IMR-90 (cell line): ENCODE measurements at regions not wholly inside any gene's neighbourhood (a gene's known extent, or its start where the extent isn't known, plus 50 kb on each side); places are given as distances from the start of the nearest gene placed in this dataset.

Experiments used
- ATAC-seq: fragments of 200-7000 bp; cut with Tn5 transposase; 2 replicates; pipeline ENCODE4 v1.9.1; 2020; ENCODE audit warnings: low read depth, mild to moderate bottlenecking, moderate library complexity
- BruUV-seq: library from RNA; stranded (reverse); fragments of 400-500 nt; replicated peaks from 2 replicates; lab custom pipeline; 2021; lab: Mats Ljungman, UMichigan
- CTCF ChIA-PET: fragments of 300-600 bp; formaldehyde crosslinking; extraction: SDS; loops from one replicate; lab custom pipeline; 2021; ENCODE audit warnings: antibody characterized with exemption; lab: Yijun Ruan, JAX
- POLR2A ChIA-PET: fragments of 300-600 bp; sonication (Branson Sonifier 250); formaldehyde crosslinking; loops from one replicate; lab custom pipeline; 2022; ENCODE audit warnings: antibody characterized with exemption; ENCODE audit not compliant: unreplicated experiment; lab: Charles Lee
- DNase-seq: peaks from one replicate; pipeline ENCODE4 v3.0.0; 2013
- H2AFZ ChIP-seq: replicated peaks from 2 replicates; pipeline ENCODE3; 2013; ENCODE audit warnings: low read length, mild to moderate bottlenecking; ENCODE audit not compliant: poor library complexity
- H2AK5ac ChIP-seq: 2 replicates; pipeline ENCODE4 v1.6.1; 2013; ENCODE audit warnings: low read depth, low read length, inconsistent platforms
- H2AK9ac ChIP-seq: replicated peaks from 2 replicates; pipeline ENCODE3; 2013; ENCODE audit warnings: mild to moderate bottlenecking, low read depth, low read length, moderate library complexity; ENCODE audit not compliant: poor library complexity
- H2BK120ac ChIP-seq: 2 replicates; pipeline ENCODE4 v1.6.1; 2013; ENCODE audit warnings: low read depth, low read length, inconsistent platforms
- H2BK15ac ChIP-seq: 3 replicates; pipeline ENCODE4 v1.6.1; 2013; ENCODE audit warnings: low read depth, low read length, inconsistent platforms
- H2BK20ac ChIP-seq: 2 replicates; pipeline ENCODE4 v1.6.1; 2013; ENCODE audit warnings: low read depth, mild to moderate bottlenecking, inconsistent platforms, low read length, moderate library complexity
- H2BK5ac ChIP-seq: 2 replicates; pipeline ENCODE4 v1.6.1; 2013; ENCODE audit warnings: mild to moderate bottlenecking, low read depth, low read length, inconsistent platforms; ENCODE audit not compliant: poor library complexity, severe bottlenecking
- H3K14ac ChIP-seq: replicated peaks from 2 replicates; pipeline ENCODE4 v1.6.1; 2013; ENCODE audit warnings: low read depth, low read length, inconsistent platforms
- H3K18ac ChIP-seq: 2 replicates; pipeline ENCODE4 v1.6.1; 2013; ENCODE audit warnings: low read depth, low read length, control low read depth
- H3K23ac ChIP-seq: 2 replicates; pipeline ENCODE4 v1.6.1; 2013; ENCODE audit warnings: low read depth, low read length, inconsistent platforms
- H3K27ac ChIP-seq: 2 replicates; pipeline ENCODE4 v1.5.1; 2013; ENCODE audit warnings: mild to moderate bottlenecking, control low read depth, low read length; ENCODE audit not compliant: insufficient read depth
- H3K27me3 ChIP-seq: 2 replicates; pipeline ENCODE4 v1.6.1; 2013; ENCODE audit warnings: low read length; ENCODE audit not compliant: control insufficient read depth, insufficient read depth
- H3K36me3 ChIP-seq: 2 replicates; pipeline ENCODE4 v1.6.1; 2013; ENCODE audit warnings: low read length, mixed read lengths; ENCODE audit not compliant: control insufficient read depth, insufficient read depth
- H3K4ac ChIP-seq: 2 replicates; pipeline ENCODE4 v1.6.1; 2013; ENCODE audit warnings: low read depth, low read length, inconsistent platforms
- H3K4me1 ChIP-seq: 2 replicates; pipeline ENCODE4 v1.6.1; 2013; ENCODE audit warnings: low read length, mixed read lengths; ENCODE audit not compliant: control insufficient read depth, insufficient read depth
- H3K4me2 ChIP-seq: 2 replicates; pipeline ENCODE4 v1.6.1; 2013; ENCODE audit warnings: low read depth, mild to moderate bottlenecking, control low read depth, low read length, moderate library complexity
- H3K4me3 ChIP-seq: 2 replicates; pipeline ENCODE4 v1.5.1; 2013; ENCODE audit warnings: low read depth, mild to moderate bottlenecking, control low read depth, low read length, moderate library complexity; ENCODE audit not compliant: insufficient read depth
- H3K56ac ChIP-seq: 2 replicates; pipeline ENCODE4 v1.6.1; 2013; ENCODE audit warnings: low read length, inconsistent platforms; ENCODE audit not compliant: insufficient read depth; ENCODE audit errors: extremely low read depth
- H3K79me1 ChIP-seq, 2 experiments: 2 replicates each; pipeline ENCODE4 v1.6.1; 2013; ENCODE audit warnings: low read length in 2 of 2, inconsistent platforms in 1 of 2, low read depth in 1 of 2
- H3K9ac ChIP-seq: 2 replicates; pipeline ENCODE4 v1.6.1; 2013; ENCODE audit warnings: low read depth, low read length, control low read depth
- H3K9me1 ChIP-seq: 2 replicates; pipeline ENCODE4 v1.6.1; 2013; ENCODE audit warnings: low read length, inconsistent platforms; ENCODE audit not compliant: insufficient read depth
- H3K9me3 ChIP-seq: 2 replicates; pipeline ENCODE4 v1.6.1; 2013; ENCODE audit warnings: low read length; ENCODE audit not compliant: control insufficient read depth, insufficient read depth
- H4K20me1 ChIP-seq: 2 replicates; pipeline ENCODE4 v1.6.1; 2013; ENCODE audit warnings: low read length, inconsistent platforms; ENCODE audit not compliant: insufficient read depth
- H4K5ac ChIP-seq: 2 replicates; pipeline ENCODE4 v1.6.1; 2013; ENCODE audit warnings: mild to moderate bottlenecking, low read depth, low read length, control low read depth
- H4K8ac ChIP-seq, 2 experiments: 2 replicates each; pipeline ENCODE4 v1.6.1; 2013; ENCODE audit warnings: low read depth in 2 of 2, low read length in 2 of 2, control low read depth in 1 of 2, inconsistent platforms in 1 of 2
- H4K91ac ChIP-seq: 2 replicates; pipeline ENCODE4 v1.6.1; 2013; ENCODE audit warnings: low read depth, low read length, inconsistent platforms; ENCODE audit not compliant: insufficient read depth
- CHD1 ChIP-seq: IDR thresholded peaks from 2 replicates; pipeline ENCODE4 v1.6.1; 2012; ENCODE audit warnings: low read depth, low read length, improper control_type of control experiment
- MAFK ChIP-seq: IDR thresholded peaks from 2 replicates; pipeline ENCODE4 v1.6.1; 2012; ENCODE audit warnings: low read depth, low read length, improper control_type of control experiment
- RAD21 ChIP-seq: IDR thresholded peaks from 2 replicates; pipeline ENCODE4 v1.6.1; 2012; ENCODE audit warnings: low read length, improper control_type of control experiment
- RCOR1 ChIP-seq: IDR thresholded peaks from 2 replicates; pipeline ENCODE4 v1.6.1; 2012; ENCODE audit warnings: mild to moderate bottlenecking, low read length, improper control_type of control experiment; ENCODE audit not compliant: insufficient replicate concordance
- WGBS, 2 experiments: methylation state at CpG; one replicate each; pipeline versions ENCODE4 v1.1.5 to v1.1.7; 2013; ENCODE audit warnings: missing lambda C conversion rate in 2 of 2; ENCODE audit not compliant: insufficient read length in 1 of 2; ENCODE audit errors: extremely low coverage in 2 of 2; 5-methylcytosine and 5-hydroxymethylcytosine counted together
- dilution Hi-C: fragments of 300-500 bp; cut with HindIII; formaldehyde crosslinking; loops from one replicate; pipeline ENCODE4 v1.14.3; 2018; ENCODE audit warnings: low sequenced_read_pairs; ENCODE audit not compliant: unreplicated experiment
- in situ Hi-C: fragments of 300-500 bp; cut with MboI; formaldehyde crosslinking; loops from 3 replicates; pipeline ENCODE4 v1.14.3; 2019; ENCODE audit warnings: low sequenced_read_pairs, inconsistent platforms, mixed read lengths
- intact Hi-C: fragments of 100-400 bp; cut with micrococcal nuclease; formaldehyde crosslinking; loops from 2 replicates; pipeline ENCODE4 v1.10.0; 2022
- TF ChIP-seq, protein P1 (sequence below): fragments of 150-350 bp; IDR thresholded peaks from 2 replicates; pipeline ENCODE4 v1.6.1; 2017; ENCODE audit warnings: mild to moderate bottlenecking, antibody characterized with exemption, low read length, low read depth

DNA sequence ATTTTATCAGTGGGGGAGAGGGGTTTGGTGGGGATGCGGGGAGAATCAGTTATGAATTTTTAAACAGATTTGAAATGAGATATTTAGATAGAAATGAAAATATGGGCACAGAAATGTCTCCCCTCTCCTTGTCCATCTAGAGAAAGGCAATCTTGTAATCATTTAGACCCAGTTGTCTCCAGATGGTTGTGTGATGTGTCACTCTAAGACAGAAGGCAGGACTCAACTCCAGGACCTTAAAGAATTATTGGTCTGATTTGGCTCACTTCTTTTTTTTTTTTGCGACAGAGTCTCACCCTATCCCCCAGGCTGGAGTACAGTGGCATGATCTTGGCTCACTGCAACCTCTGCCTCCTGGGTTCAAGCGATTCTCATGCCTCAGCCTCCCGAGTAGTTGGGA lies 77.2 kb downstream of the EOMES start:
- TF ChIP-seq, protein P1, sequence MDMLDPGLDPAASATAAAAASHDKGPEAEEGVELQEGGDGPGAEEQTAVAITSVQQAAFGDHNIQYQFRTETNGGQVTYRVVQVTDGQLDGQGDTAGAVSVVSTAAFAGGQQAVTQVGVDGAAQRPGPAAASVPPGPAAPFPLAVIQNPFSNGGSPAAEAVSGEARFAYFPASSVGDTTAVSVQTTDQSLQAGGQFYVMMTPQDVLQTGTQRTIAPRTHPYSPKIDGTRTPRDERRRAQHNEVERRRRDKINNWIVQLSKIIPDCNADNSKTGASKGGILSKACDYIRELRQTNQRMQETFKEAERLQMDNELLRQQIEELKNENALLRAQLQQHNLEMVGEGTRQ = no peak
- no peak for TF ChIP-seq CHD1
- TF ChIP-seq RAD21 = no peak
- no peak for TF ChIP-seq MAFK
- no peak for TF ChIP-seq RCOR1
- ATAC-seq (peak; percentile 44; the same call in 1 of the 2 replicates), DNase-seq (peak; percentile 34)
- no peak overlapping the region for H2BK20ac ChIP-seq
- H3K36me3 ChIP-seq = no peaks in the 10 kb centered on the region
- H3K4me1 ChIP-seq = peaks cover 6% of the 10 kb centered on the region
- no peak overlapping the region for H2AFZ ChIP-seq
- ChIA-PET CTCF (no interaction called here), POLR2A (no interaction called here)
- in situ Hi-C loops (no loop called here), intact Hi-C loops (no loop called here), dilution Hi-C loops (no loop called here)
- no peak overlapping the region for H3K14ac ChIP-seq
- WGBS, 2 experiments = no CpG with 5 or more reads among the region's 4 CpGs
- H3K27ac ChIP-seq = no peak overlapping the region
- no peak overlapping the region for H4K91ac ChIP-seq
- no peak overlapping the region for H2BK120ac ChIP-seq
- H3K18ac ChIP-seq = no peak overlapping the region
- H3K27me3 ChIP-seq = no peaks in the 10 kb centered on the region
- H2AK9ac ChIP-seq = no peak overlapping the region
- H3K4ac ChIP-seq = no peak overlapping the region
- no peaks in the 10 kb centered on the region for H3K79me1 ChIP-seq
- H3K56ac ChIP-seq = no peak overlapping the region
- no peak overlapping the region for H2BK5ac ChIP-seq
- H3K9me1 ChIP-seq = peaks cover 9% of the 10 kb centered on the region
- no peak overlapping the region for H4K8ac ChIP-seq
- H4K5ac ChIP-seq = no peak overlapping the region
- no TSS peak for BruUV-seq
- no peaks in the 10 kb centered on the region for H4K20me1 ChIP-seq
- no peak overlapping the region for H2BK15ac ChIP-seq
- no peak overlapping the region for H2AK5ac ChIP-seq
- H3K9me3 ChIP-seq = no peaks in the 10 kb centered on the region
- no peak overlapping the region for H3K4me2 ChIP-seq
- H3K4me3 ChIP-seq = no peak overlapping the region
- no peak overlapping the region for H3K9ac ChIP-seq
- no peak overlapping the region for H3K23ac ChIP-seq
